IMR-90 (cell line): ENCODE measurements at regions not wholly inside any gene's neighbourhood (a gene's known extent, or its start where the extent isn't known, plus 50 kb on each side); places are given as distances from the start of the nearest gene placed in this dataset.

Experiments
- ATAC-seq: fragments of 200-7000 bp; cut with Tn5 transposase; 2 replicates; pipeline ENCODE4 v1.9.1; 2020; ENCODE audit warnings: low read depth, mild to moderate bottlenecking, moderate library complexity
- BruUV-seq: library from RNA; stranded (reverse); fragments of 400-500 nt; replicated peaks from 2 replicates; lab custom pipeline; 2021; lab: Mats Ljungman, UMichigan
- CTCF ChIA-PET: fragments of 300-600 bp; formaldehyde crosslinking; extraction: SDS; loops from one replicate; lab custom pipeline; 2021; ENCODE audit warnings: antibody characterized with exemption; lab: Yijun Ruan, JAX
- POLR2A ChIA-PET: fragments of 300-600 bp; sonication (Branson Sonifier 250); formaldehyde crosslinking; loops from one replicate; lab custom pipeline; 2022; ENCODE audit warnings: antibody characterized with exemption; ENCODE audit not compliant: unreplicated experiment; lab: Charles Lee
- DNase-seq: peaks from one replicate; pipeline ENCODE4 v3.0.0; 2013
- H2AFZ ChIP-seq: replicated peaks from 2 replicates; pipeline ENCODE3; 2013; ENCODE audit warnings: low read length, mild to moderate bottlenecking; ENCODE audit not compliant: poor library complexity
- H2AK5ac ChIP-seq: 2 replicates; pipeline ENCODE4 v1.6.1; 2013; ENCODE audit warnings: low read depth, low read length, inconsistent platforms
- H2AK9ac ChIP-seq: replicated peaks from 2 replicates; pipeline ENCODE3; 2013; ENCODE audit warnings: mild to moderate bottlenecking, low read depth, low read length, moderate library complexity; ENCODE audit not compliant: poor library complexity
- H2BK120ac ChIP-seq: 2 replicates; pipeline ENCODE4 v1.6.1; 2013; ENCODE audit warnings: low read depth, low read length, inconsistent platforms
- H2BK15ac ChIP-seq: 3 replicates; pipeline ENCODE4 v1.6.1; 2013; ENCODE audit warnings: low read depth, low read length, inconsistent platforms
- H2BK20ac ChIP-seq: 2 replicates; pipeline ENCODE4 v1.6.1; 2013; ENCODE audit warnings: low read depth, mild to moderate bottlenecking, inconsistent platforms, low read length, moderate library complexity
- H2BK5ac ChIP-seq: 2 replicates; pipeline ENCODE4 v1.6.1; 2013; ENCODE audit warnings: mild to moderate bottlenecking, low read depth, low read length, inconsistent platforms; ENCODE audit not compliant: poor library complexity, severe bottlenecking
- H3K14ac ChIP-seq: replicated peaks from 2 replicates; pipeline ENCODE4 v1.6.1; 2013; ENCODE audit warnings: low read depth, low read length, inconsistent platforms
- H3K18ac ChIP-seq: 2 replicates; pipeline ENCODE4 v1.6.1; 2013; ENCODE audit warnings: low read depth, low read length, control low read depth
- H3K23ac ChIP-seq: 2 replicates; pipeline ENCODE4 v1.6.1; 2013; ENCODE audit warnings: low read depth, low read length, inconsistent platforms
- H3K27ac ChIP-seq: 2 replicates; pipeline ENCODE4 v1.5.1; 2013; ENCODE audit warnings: mild to moderate bottlenecking, control low read depth, low read length; ENCODE audit not compliant: insufficient read depth
- H3K27me3 ChIP-seq: 2 replicates; pipeline ENCODE4 v1.6.1; 2013; ENCODE audit warnings: low read length; ENCODE audit not compliant: control insufficient read depth, insufficient read depth
- H3K36me3 ChIP-seq: 2 replicates; pipeline ENCODE4 v1.6.1; 2013; ENCODE audit warnings: low read length, mixed read lengths; ENCODE audit not compliant: control insufficient read depth, insufficient read depth
- H3K4ac ChIP-seq: 2 replicates; pipeline ENCODE4 v1.6.1; 2013; ENCODE audit warnings: low read depth, low read length, inconsistent platforms
- H3K4me1 ChIP-seq: 2 replicates; pipeline ENCODE4 v1.6.1; 2013; ENCODE audit warnings: low read length, mixed read lengths; ENCODE audit not compliant: control insufficient read depth, insufficient read depth
- H3K4me2 ChIP-seq: 2 replicates; pipeline ENCODE4 v1.6.1; 2013; ENCODE audit warnings: low read depth, mild to moderate bottlenecking, control low read depth, low read length, moderate library complexity
- H3K4me3 ChIP-seq: 2 replicates; pipeline ENCODE4 v1.5.1; 2013; ENCODE audit warnings: low read depth, mild to moderate bottlenecking, control low read depth, low read length, moderate library complexity; ENCODE audit not compliant: insufficient read depth
- H3K56ac ChIP-seq: 2 replicates; pipeline ENCODE4 v1.6.1; 2013; ENCODE audit warnings: low read length, inconsistent platforms; ENCODE audit not compliant: insufficient read depth; ENCODE audit errors: extremely low read depth
- H3K79me1 ChIP-seq, 2 experiments: 2 replicates each; pipeline ENCODE4 v1.6.1; 2013; ENCODE audit warnings: low read length in 2 of 2, inconsistent platforms in 1 of 2, low read depth in 1 of 2
- H3K9ac ChIP-seq: 2 replicates; pipeline ENCODE4 v1.6.1; 2013; ENCODE audit warnings: low read depth, low read length, control low read depth
- H3K9me1 ChIP-seq: 2 replicates; pipeline ENCODE4 v1.6.1; 2013; ENCODE audit warnings: low read length, inconsistent platforms; ENCODE audit not compliant: insufficient read depth
- H3K9me3 ChIP-seq: 2 replicates; pipeline ENCODE4 v1.6.1; 2013; ENCODE audit warnings: low read length; ENCODE audit not compliant: control insufficient read depth, insufficient read depth
- H4K20me1 ChIP-seq: 2 replicates; pipeline ENCODE4 v1.6.1; 2013; ENCODE audit warnings: low read length, inconsistent platforms; ENCODE audit not compliant: insufficient read depth
- H4K5ac ChIP-seq: 2 replicates; pipeline ENCODE4 v1.6.1; 2013; ENCODE audit warnings: mild to moderate bottlenecking, low read depth, low read length, control low read depth
- H4K8ac ChIP-seq, 2 experiments: 2 replicates each; pipeline ENCODE4 v1.6.1; 2013; ENCODE audit warnings: low read depth in 2 of 2, low read length in 2 of 2, control low read depth in 1 of 2, inconsistent platforms in 1 of 2
- H4K91ac ChIP-seq: 2 replicates; pipeline ENCODE4 v1.6.1; 2013; ENCODE audit warnings: low read depth, low read length, inconsistent platforms; ENCODE audit not compliant: insufficient read depth
- BHLHE40 ChIP-seq: fragments of 150-350 bp; IDR thresholded peaks from 2 replicates; pipeline ENCODE4 v1.6.1; 2016; ENCODE audit warnings: mild to moderate bottlenecking, low read depth, low read length
- CEBPB ChIP-seq: IDR thresholded peaks from 2 replicates; pipeline ENCODE4 v1.6.1; 2012; ENCODE audit warnings: low read depth, low read length, improper control_type of control experiment
- CHD1 ChIP-seq: IDR thresholded peaks from 2 replicates; pipeline ENCODE4 v1.6.1; 2012; ENCODE audit warnings: low read depth, low read length, improper control_type of control experiment
- FOS ChIP-seq: fragments of 150-350 bp; IDR thresholded peaks from 2 replicates; pipeline ENCODE4 v1.6.1; 2016; ENCODE audit warnings: low read depth, low read length
- MAFK ChIP-seq: IDR thresholded peaks from 2 replicates; pipeline ENCODE4 v1.6.1; 2012; ENCODE audit warnings: low read depth, low read length, improper control_type of control experiment
- MAZ ChIP-seq: IDR thresholded peaks from 2 replicates; pipeline ENCODE4 v1.6.1; 2012; ENCODE audit warnings: low read depth, mild to moderate bottlenecking, low read length, improper control_type of control experiment, moderate library complexity, borderline replicate concordance
- MXI1 ChIP-seq: IDR thresholded peaks from 2 replicates; pipeline ENCODE4 v1.6.1; 2012; ENCODE audit warnings: low read depth, mild to moderate bottlenecking, low read length, moderate library complexity, borderline replicate concordance
- NFE2L2 ChIP-seq: fragments of 150-350 bp; IDR thresholded peaks from 2 replicates; pipeline ENCODE4 v1.6.1; 2016; ENCODE audit warnings: low read depth, mild to moderate bottlenecking, low read length
- POLR2A ChIP-seq: IDR thresholded peaks from 2 replicates; pipeline ENCODE4 v1.6.1; 2012; ENCODE audit warnings: mild to moderate bottlenecking, low read depth, low read length
- RAD21 ChIP-seq: IDR thresholded peaks from 2 replicates; pipeline ENCODE4 v1.6.1; 2012; ENCODE audit warnings: low read length, improper control_type of control experiment
- RCOR1 ChIP-seq: IDR thresholded peaks from 2 replicates; pipeline ENCODE4 v1.6.1; 2012; ENCODE audit warnings: mild to moderate bottlenecking, low read length, improper control_type of control experiment; ENCODE audit not compliant: insufficient replicate concordance
- RFX5 ChIP-seq: IDR thresholded peaks from 2 replicates; pipeline ENCODE4 v1.8.0; 2012; ENCODE audit warnings: low read depth, mild to moderate bottlenecking, low read length, moderate library complexity
- SMC3 ChIP-seq: fragments of 150-350 bp; IDR thresholded peaks from 2 replicates; pipeline ENCODE4 v1.6.1; 2016; ENCODE audit warnings: low read depth, mild to moderate bottlenecking, antibody characterized with exemption, low read length, moderate library complexity
- WGBS, 2 experiments: methylation state at CpG; one replicate each; pipeline versions ENCODE4 v1.1.5 to v1.1.7; 2013; ENCODE audit warnings: missing lambda C conversion rate in 2 of 2; ENCODE audit not compliant: insufficient read length in 1 of 2; ENCODE audit errors: extremely low coverage in 2 of 2; 5-methylcytosine and 5-hydroxymethylcytosine counted together
- dilution Hi-C: fragments of 300-500 bp; cut with HindIII; formaldehyde crosslinking; loops from one replicate; pipeline ENCODE4 v1.14.3; 2018; ENCODE audit warnings: low sequenced_read_pairs; ENCODE audit not compliant: unreplicated experiment
- in situ Hi-C: fragments of 300-500 bp; cut with MboI; formaldehyde crosslinking; loops from 3 replicates; pipeline ENCODE4 v1.14.3; 2019; ENCODE audit warnings: low sequenced_read_pairs, inconsistent platforms, mixed read lengths
- intact Hi-C: fragments of 100-400 bp; cut with micrococcal nuclease; formaldehyde crosslinking; loops from 2 replicates; pipeline ENCODE4 v1.10.0; 2022
- TF ChIP-seq, protein P1 (sequence below): fragments of 150-350 bp; IDR thresholded peaks from 2 replicates; pipeline ENCODE4 v1.6.1; 2017; ENCODE audit warnings: mild to moderate bottlenecking, antibody characterized with exemption, low read length, low read depth
- TF ChIP-seq, protein P2 (sequence below): conservative IDR thresholded peaks from 2 replicates; pipeline ENCODE4 v1.5.1; 2012; ENCODE audit warnings: mild to moderate bottlenecking, low read depth, low read length, improper control_type of control experiment
- TF ChIP-seq, protein P3 (sequence below): fragments of 150-350 bp; IDR thresholded peaks from 2 replicates; pipeline ENCODE4 v1.6.1; 2016; ENCODE audit warnings: low read depth, mild to moderate bottlenecking, low read length, moderate library complexity, borderline replicate concordance

DNA sequence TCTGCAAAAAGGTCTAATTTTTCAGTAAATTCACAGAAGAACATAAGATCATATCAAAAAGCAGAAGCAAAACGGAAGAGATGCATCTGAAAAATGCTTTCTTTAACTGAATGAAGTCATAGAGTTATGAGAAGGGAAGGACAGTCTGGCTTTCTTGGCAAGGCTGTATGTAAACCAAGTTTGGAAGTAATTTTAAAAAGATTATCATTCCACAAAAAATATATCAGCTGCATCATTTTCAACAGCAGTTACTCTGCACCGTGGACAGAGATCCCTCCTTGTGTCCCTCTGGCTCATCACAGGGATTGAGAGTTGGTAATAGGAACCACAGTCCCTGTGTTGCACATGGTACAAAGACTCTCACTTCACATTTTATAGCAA lies 258.5 kb downstream of the HIVEP2 start:
- Histone ChIP-seq H4K91ac (no peak overlapping the region), H2AFZ (no peak overlapping the region), H2AK5ac (no peak overlapping the region), H3K9ac (no peak overlapping the region), H3K27me3 (peaks cover 9% of the 10 kb centered on the region), H2BK15ac (no peak overlapping the region), H3K56ac (no peak overlapping the region), H3K14ac (no peak overlapping the region), H4K8ac (no peak overlapping the region), H2BK120ac (no peak overlapping the region), H2BK20ac (no peak overlapping the region), H2AK9ac (no peak overlapping the region), H3K4me1 (no peaks in the 10 kb centered on the region), H3K23ac (no peak overlapping the region), H3K79me1 (no peaks in the 10 kb centered on the region), H3K9me1 (no peaks in the 10 kb centered on the region), H3K36me3 (no peaks in the 10 kb centered on the region), H3K4ac (no peak overlapping the region), H3K27ac (no peak overlapping the region), H4K20me1 (no peaks in the 10 kb centered on the region), H4K5ac (no peak overlapping the region), H2BK5ac (no peak overlapping the region), H3K18ac (no peak overlapping the region), H3K4me2 (no peak overlapping the region), H3K9me3 (no peaks in the 10 kb centered on the region), H3K4me3 (no peak overlapping the region)
- CTCF ChIA-PET = no interaction called here
- dilution Hi-C loops = no loop called here
- no peak for ATAC-seq
- intact Hi-C loops = no loop called here
- in situ Hi-C loops = loop anchor here (25.0 kb wide), 1 partner anchor 1326 kb away; the partner anchor contains the start of gene PLAGL1
- no peak for DNase-seq
- WGBS, 2 experiments = no CpG with 5 or more reads among the region's 2 CpGs
- no TSS peak for BruUV-seq
- POLR2A ChIA-PET = interaction anchor here (0.6 kb wide), 1 partner anchor 20 kb away, joined by 4 read pairs; no protein-coding TSS in a partner anchor
- TF ChIP-seq, protein P1, sequence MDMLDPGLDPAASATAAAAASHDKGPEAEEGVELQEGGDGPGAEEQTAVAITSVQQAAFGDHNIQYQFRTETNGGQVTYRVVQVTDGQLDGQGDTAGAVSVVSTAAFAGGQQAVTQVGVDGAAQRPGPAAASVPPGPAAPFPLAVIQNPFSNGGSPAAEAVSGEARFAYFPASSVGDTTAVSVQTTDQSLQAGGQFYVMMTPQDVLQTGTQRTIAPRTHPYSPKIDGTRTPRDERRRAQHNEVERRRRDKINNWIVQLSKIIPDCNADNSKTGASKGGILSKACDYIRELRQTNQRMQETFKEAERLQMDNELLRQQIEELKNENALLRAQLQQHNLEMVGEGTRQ = no peak
- TF ChIP-seq MXI1 (no peak), RFX5 (no peak), NFE2L2 (no peak), SMC3 (no peak), MAZ (no peak), CHD1 (no peak), CEBPB (no peak), FOS (no peak), BHLHE40 (no peak), MAFK (no peak), POLR2A (no peak), RCOR1 (no peak), RAD21 (no peak)
- TF ChIP-seq, protein P2, sequence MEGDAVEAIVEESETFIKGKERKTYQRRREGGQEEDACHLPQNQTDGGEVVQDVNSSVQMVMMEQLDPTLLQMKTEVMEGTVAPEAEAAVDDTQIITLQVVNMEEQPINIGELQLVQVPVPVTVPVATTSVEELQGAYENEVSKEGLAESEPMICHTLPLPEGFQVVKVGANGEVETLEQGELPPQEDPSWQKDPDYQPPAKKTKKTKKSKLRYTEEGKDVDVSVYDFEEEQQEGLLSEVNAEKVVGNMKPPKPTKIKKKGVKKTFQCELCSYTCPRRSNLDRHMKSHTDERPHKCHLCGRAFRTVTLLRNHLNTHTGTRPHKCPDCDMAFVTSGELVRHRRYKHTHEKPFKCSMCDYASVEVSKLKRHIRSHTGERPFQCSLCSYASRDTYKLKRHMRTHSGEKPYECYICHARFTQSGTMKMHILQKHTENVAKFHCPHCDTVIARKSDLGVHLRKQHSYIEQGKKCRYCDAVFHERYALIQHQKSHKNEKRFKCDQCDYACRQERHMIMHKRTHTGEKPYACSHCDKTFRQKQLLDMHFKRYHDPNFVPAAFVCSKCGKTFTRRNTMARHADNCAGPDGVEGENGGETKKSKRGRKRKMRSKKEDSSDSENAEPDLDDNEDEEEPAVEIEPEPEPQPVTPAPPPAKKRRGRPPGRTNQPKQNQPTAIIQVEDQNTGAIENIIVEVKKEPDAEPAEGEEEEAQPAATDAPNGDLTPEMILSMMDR = no peak
- TF ChIP-seq, protein P3, sequence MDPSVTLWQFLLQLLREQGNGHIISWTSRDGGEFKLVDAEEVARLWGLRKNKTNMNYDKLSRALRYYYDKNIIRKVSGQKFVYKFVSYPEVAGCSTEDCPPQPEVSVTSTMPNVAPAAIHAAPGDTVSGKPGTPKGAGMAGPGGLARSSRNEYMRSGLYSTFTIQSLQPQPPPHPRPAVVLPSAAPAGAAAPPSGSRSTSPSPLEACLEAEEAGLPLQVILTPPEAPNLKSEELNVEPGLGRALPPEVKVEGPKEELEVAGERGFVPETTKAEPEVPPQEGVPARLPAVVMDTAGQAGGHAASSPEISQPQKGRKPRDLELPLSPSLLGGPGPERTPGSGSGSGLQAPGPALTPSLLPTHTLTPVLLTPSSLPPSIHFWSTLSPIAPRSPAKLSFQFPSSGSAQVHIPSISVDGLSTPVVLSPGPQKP = no peak
